ENCODE measurements at regions not wholly inside any gene's neighbourhood (a gene's known extent, or its start where the extent isn't known, plus 50 kb on each side); places are given as distances from the start of the nearest gene placed in this dataset.

- 100% methylated on average over 4 of the region's 13 CpGs; no CpG with 5 or more reads in 1 of the 2 donors for WGBS, 2 donors (ENCODE audit: low coverage in 1 of 2)
- Histone ChIP-seq H3K27ac (no peak overlapping the region), H3K4me3 (no peak overlapping the region), H3K27me3 (no peaks in the 10 kb centered on the region), H3K4me1 (no peaks in the 10 kb centered on the region), H3K9me3 (no peaks in the 10 kb centered on the region), H3K36me3 (no peaks in the 10 kb centered on the region)
- TF ChIP-seq POLR2A (IDR thresholded peaks at IDR 0.05), result no peak
- TF ChIP-seq EP300 (IDR thresholded peaks at IDR 0.05), result no peak
- no peak for TF ChIP-seq CTCF (IDR thresholded peaks at IDR 0.05)
- TF ChIP-seq POLR2AphosphoS5 (IDR thresholded peaks at IDR 0.05), result no peak
- no peak for ATAC-seq
Measured at GRCh38 chr6:163806755-163807499, 392.4 kb downstream of the QKI start.

- 70 to 80% methylated on average over 8 of the region's 8 CpGs for WGBS, 2 donors (ENCODE audit: low coverage in 1 of 2)
- no peak for ATAC-seq
- no peak overlapping the region for H3K27ac ChIP-seq
- H3K4me1 ChIP-seq, result no peaks in the 10 kb centered on the region
- H3K4me3 ChIP-seq, result no peak overlapping the region
- TF ChIP-seq CTCF (IDR thresholded peaks at IDR 0.05), result no peak
- no peaks in the 10 kb centered on the region for H3K27me3 ChIP-seq
- no peaks in the 10 kb centered on the region for H3K9me3 ChIP-seq
- no peaks in the 10 kb centered on the region for H3K36me3 ChIP-seq
Measured at GRCh38 chr6:163804991-163805390, 390.5 kb downstream of the QKI start.

- ATAC-seq, result no peak
- Histone ChIP-seq H3K27ac (no peak overlapping the region), H3K4me3 (no peak overlapping the region), H3K9me3 (no peaks in the 10 kb centered on the region), H3K4me1 (no peaks in the 10 kb centered on the region), H3K36me3 (no peaks in the 10 kb centered on the region), H3K27me3 (no peaks in the 10 kb centered on the region)
- 61 to 94% methylated on average over 2 of the region's 2 CpGs for WGBS, 2 donors (ENCODE audit: low coverage in 1 of 2)
- TF ChIP-seq CTCF (IDR thresholded peaks at IDR 0.05) (no peak), POLR2A (IDR thresholded peaks at IDR 0.05) (no peak)
Measured at GRCh38 chr6:163802267-163802666, 387.7 kb downstream of the QKI start.

- Histone ChIP-seq H3K36me3 (no peaks in the 10 kb centered on the region), H3K9me3 (no peaks in the 10 kb centered on the region), H3K4me1 (no peaks in the 10 kb centered on the region), H3K27me3 (no peaks in the 10 kb centered on the region), H3K27ac (no peak overlapping the region), H3K4me3 (no peak overlapping the region)
- WGBS, 2 donors (ENCODE audit: low coverage in 1 of 2), result 68 to 87% methylated on average over 3 of the region's 3 CpGs
- TF ChIP-seq CTCF (IDR thresholded peaks at IDR 0.05), result no peak
- no peak for TF ChIP-seq POLR2A (IDR thresholded peaks at IDR 0.05)
- TF ChIP-seq POLR2AphosphoS5 (IDR thresholded peaks at IDR 0.05), result no peak
- TF ChIP-seq EP300 (IDR thresholded peaks at IDR 0.05), result no peak
- no peak for ATAC-seq
Measured at GRCh38 chr6:163797296-163797845, 382.9 kb downstream of the QKI start.
